ENCODE measurements at regions not wholly inside any gene's neighbourhood (a gene's known extent, or its start where the extent isn't known, plus 50 kb on each side); places are given as distances from the start of the nearest gene placed in this dataset.
"Not testable (repeated sequence)": the region's sequence is repeated elsewhere in the genome, so short reads cannot be mapped to it uniquely, and the experiment has no call there.

DNA sequence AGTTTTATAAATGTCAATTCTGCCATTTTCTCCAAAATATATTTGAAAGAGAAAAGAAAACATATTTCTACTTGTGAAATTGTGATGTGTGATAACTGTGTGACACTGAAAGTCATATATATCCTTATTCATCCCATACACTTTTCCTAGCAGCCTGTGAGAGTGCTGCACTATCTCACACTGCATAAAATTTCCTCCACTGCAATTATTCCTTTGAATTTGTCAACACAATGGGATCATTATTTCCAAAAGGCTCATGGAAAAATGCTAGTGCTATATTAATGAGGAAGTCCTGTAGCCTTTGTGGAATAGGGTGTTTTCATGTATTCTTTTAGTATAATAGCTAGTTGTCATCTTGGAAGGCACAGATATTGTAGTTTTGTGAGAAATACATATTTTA, 504.1 kb downstream of the RPL10L start:
- no peaks in the 10 kb centered on the region for H3K9me3 ChIP-seq (ENCODE audit: control insufficient read depth, low read length)
- H3K4me3 ChIP-seq (ENCODE audit: insufficient read depth, low read depth, low read length), result no peak overlapping the region
- no peak overlapping the region for H3K27ac ChIP-seq (ENCODE audit: insufficient read depth, low read depth, low read length, poor library complexity, severe bottlenecking)
- no peaks in the 10 kb centered on the region for H3K27me3 ChIP-seq (ENCODE audit: control insufficient read depth, insufficient read depth, low read length, poor library complexity, severe bottlenecking)
- no peaks in the 10 kb centered on the region for H3K36me3 ChIP-seq (ENCODE audit: control insufficient read depth, insufficient read depth, low read length)
- no peaks in the 10 kb centered on the region for H3K4me1 ChIP-seq (ENCODE audit: control insufficient read depth, insufficient read depth, low read length)

DNA sequence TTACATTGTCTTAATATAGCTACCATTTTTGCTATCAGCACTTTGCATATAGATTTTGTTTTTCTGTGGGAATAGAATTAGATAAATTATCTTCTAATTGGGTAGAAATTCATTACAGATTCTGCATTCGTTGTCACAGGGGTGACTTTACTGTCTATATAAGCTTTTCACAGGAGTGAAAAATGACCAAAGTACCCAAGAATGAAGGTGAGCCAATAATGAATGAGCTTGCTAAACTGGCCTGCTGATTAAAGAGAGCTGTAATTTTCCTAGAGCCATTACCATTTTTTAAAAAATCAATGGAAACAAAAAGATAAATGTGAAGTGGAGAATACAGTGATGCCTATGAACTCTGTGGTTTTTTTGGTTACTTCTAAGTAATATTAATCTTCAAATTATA, 504.6 kb downstream of the RPL10L start:
- Histone ChIP-seq H3K4me3 (ENCODE audit: insufficient read depth, low read depth, low read length) (no peak overlapping the region), H3K36me3 (ENCODE audit: control insufficient read depth, insufficient read depth, low read length) (no peaks in the 10 kb centered on the region), H3K27ac (ENCODE audit: insufficient read depth, low read depth, low read length, poor library complexity, severe bottlenecking) (no peak overlapping the region), H3K4me1 (ENCODE audit: control insufficient read depth, insufficient read depth, low read length) (no peaks in the 10 kb centered on the region), H3K27me3 (ENCODE audit: control insufficient read depth, insufficient read depth, low read length, poor library complexity, severe bottlenecking) (no peaks in the 10 kb centered on the region), H3K9me3 (ENCODE audit: control insufficient read depth, low read length) (no peaks in the 10 kb centered on the region)
- WGBS, 2 experiments, result 86 to 87% methylated on average over 1 of the region's 1 CpG

DNA sequence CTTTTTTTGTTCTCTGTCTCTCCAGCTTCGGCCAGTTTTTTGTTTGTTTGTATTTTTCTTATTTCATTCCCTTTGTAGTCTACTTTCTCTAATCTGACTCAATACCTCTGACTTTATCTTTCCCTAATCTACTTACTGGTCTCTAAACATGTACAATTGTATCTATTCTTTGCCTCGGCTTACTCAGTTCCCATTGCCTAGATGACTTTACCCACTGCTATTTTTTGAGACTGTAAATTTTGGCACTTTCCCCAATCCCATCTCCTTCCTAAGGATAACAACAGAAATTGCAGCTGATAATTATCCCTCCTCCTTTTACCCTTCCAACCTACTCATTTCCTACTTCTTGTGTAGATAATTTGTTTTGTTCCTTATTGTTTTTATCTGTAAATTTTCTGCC, 511.1 kb downstream of the RPL10L start:
- H3K9me3 ChIP-seq (ENCODE audit: control insufficient read depth, low read length), result no peaks in the 10 kb centered on the region
- no peak overlapping the region for H3K4me3 ChIP-seq (ENCODE audit: insufficient read depth, low read depth, low read length)
- H3K27me3 ChIP-seq (ENCODE audit: control insufficient read depth, insufficient read depth, low read length, poor library complexity, severe bottlenecking), result no peaks in the 10 kb centered on the region
- 69 to 96% methylated on average over 1 to 2 of the region's 2 CpGs for WGBS, 2 experiments
- H3K27ac ChIP-seq (ENCODE audit: insufficient read depth, low read depth, low read length, poor library complexity, severe bottlenecking), result no peak overlapping the region
- peaks cover 2% of the 10 kb centered on the region for H3K4me1 ChIP-seq (ENCODE audit: control insufficient read depth, insufficient read depth, low read length)
- no peaks in the 10 kb centered on the region for H3K36me3 ChIP-seq (ENCODE audit: control insufficient read depth, insufficient read depth, low read length)

DNA sequence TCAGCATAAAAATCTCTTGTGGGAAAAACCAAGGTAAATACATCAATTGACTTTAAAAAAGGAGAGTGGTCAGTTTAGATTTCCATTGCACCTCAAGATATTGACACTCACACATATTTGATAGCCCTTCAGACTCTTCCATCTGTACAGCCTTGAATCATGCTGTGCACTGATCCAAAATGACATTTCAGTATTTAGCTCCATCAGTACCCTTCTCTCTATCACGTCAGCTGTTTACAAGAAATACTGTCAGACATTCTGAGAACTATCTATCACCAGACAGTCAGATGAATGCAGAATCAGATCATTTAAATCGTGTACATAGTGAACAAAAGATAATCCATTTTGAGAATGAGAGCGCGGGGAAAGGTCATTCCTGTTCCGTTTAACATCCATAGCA, 511.9 kb downstream of the RPL10L start:
- 90 to 99% methylated on average over 4 of the region's 5 CpGs for WGBS, 2 experiments
- H3K9me3 ChIP-seq (ENCODE audit: control insufficient read depth, low read length), result no peaks in the 10 kb centered on the region
- no peak overlapping the region for H3K4me3 ChIP-seq (ENCODE audit: insufficient read depth, low read depth, low read length)

DNA sequence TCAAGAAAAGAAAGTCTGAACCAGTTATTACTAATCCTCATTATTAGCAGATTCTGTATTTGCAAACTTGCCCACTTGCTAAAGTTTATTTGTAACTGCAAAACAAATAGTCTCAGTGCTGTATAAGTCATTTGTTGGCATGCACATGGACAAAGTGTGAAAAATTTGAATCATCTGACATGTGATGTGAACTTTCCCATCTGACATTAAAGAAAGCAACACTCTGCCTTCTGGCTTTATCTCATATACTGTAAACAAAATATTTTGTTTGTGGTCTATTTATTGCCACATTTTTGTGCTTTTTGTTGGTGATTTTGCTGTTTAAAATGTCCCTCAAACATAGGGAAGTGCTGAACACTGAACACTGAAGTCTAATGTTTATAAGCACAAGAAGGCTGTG, 513.8 kb downstream of the RPL10L start:
- no peak overlapping the region for H3K4me3 ChIP-seq (ENCODE audit: insufficient read depth, low read depth, low read length)
- no peaks in the 10 kb centered on the region for H3K36me3 ChIP-seq (ENCODE audit: control insufficient read depth, insufficient read depth, low read length)
- H3K27me3 ChIP-seq (ENCODE audit: control insufficient read depth, insufficient read depth, low read length, poor library complexity, severe bottlenecking), result no peaks in the 10 kb centered on the region
- H3K9me3 ChIP-seq (ENCODE audit: control insufficient read depth, low read length), result no peaks in the 10 kb centered on the region
- no peak overlapping the region for H3K27ac ChIP-seq (ENCODE audit: insufficient read depth, low read depth, low read length, poor library complexity, severe bottlenecking)
- H3K4me1 ChIP-seq (ENCODE audit: control insufficient read depth, insufficient read depth, low read length), result peaks cover 2% of the 10 kb centered on the region

More for the DNA sequence above, 511.9 kb downstream of the RPL10L start:
- no peaks in the 10 kb centered on the region for H3K36me3 ChIP-seq (ENCODE audit: control insufficient read depth, insufficient read depth, low read length)
- no peaks in the 10 kb centered on the region for H3K27me3 ChIP-seq (ENCODE audit: control insufficient read depth, insufficient read depth, low read length, poor library complexity, severe bottlenecking)
- no peak overlapping the region for H3K27ac ChIP-seq (ENCODE audit: insufficient read depth, low read depth, low read length, poor library complexity, severe bottlenecking)
- H3K4me1 ChIP-seq (ENCODE audit: control insufficient read depth, insufficient read depth, low read length), result peaks cover 2% of the 10 kb centered on the region

DNA sequence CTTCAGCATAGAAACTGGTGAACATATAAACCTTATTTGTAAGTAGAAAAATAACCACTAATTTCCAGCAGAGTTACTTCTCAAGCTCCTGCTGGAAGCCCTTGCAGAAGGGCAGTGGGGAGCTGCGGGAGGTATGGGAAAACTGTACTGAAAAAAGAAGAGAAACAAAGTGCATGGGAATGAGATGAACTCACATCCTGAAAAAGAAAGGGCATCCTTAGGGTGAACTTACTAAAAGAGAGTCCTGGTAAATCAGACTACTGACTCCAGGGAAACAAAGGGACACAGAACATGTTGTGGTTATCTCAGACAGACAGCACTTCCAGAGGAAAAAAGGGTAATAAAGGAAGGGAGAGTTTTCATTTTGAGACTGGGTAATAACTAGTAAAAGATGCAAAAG, 515.1 kb downstream of the RPL10L start:
- no peaks in the 10 kb centered on the region for H3K9me3 ChIP-seq (ENCODE audit: control insufficient read depth, low read length)
- H3K4me1 ChIP-seq (ENCODE audit: control insufficient read depth, insufficient read depth, low read length), result peaks cover 2% of the 10 kb centered on the region
- no peak overlapping the region for H3K27ac ChIP-seq (ENCODE audit: insufficient read depth, low read depth, low read length, poor library complexity, severe bottlenecking)
- no peaks in the 10 kb centered on the region for H3K27me3 ChIP-seq (ENCODE audit: control insufficient read depth, insufficient read depth, low read length, poor library complexity, severe bottlenecking)
- WGBS, 2 experiments, result 87 to 93% methylated on average over 1 of the region's 1 CpG
- H3K36me3 ChIP-seq (ENCODE audit: control insufficient read depth, insufficient read depth, low read length), result no peaks in the 10 kb centered on the region
- no peak overlapping the region for H3K4me3 ChIP-seq (ENCODE audit: insufficient read depth, low read depth, low read length)

DNA sequence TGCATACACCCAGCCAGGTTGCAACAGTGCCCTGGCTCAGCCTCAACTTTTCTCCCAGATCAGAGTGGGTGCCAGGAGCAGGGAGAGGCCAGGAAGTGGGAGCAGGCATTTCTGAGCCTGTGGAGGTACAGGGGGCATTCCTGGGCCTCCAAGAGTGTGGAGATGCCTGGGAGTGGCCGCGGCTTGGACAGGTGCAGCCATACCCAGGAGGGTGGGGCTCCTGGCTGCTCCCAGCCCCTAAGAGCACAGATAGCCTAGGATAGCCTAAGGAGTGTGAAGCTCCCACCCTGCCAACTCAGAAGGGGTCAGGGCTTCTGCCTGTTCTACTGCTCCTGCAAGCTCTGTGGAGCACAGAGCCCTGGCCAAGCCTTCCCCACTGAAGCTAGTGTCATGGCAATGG, 543.4 kb downstream of the RPL10L start:
- Histone ChIP-seq H3K9me3 (ENCODE audit: control insufficient read depth, low read length) (peaks cover 6% of the 10 kb centered on the region), H3K27me3 (ENCODE audit: control insufficient read depth, insufficient read depth, low read length, poor library complexity, severe bottlenecking) (no peaks in the 10 kb centered on the region), H3K4me1 (ENCODE audit: control insufficient read depth, insufficient read depth, low read length) (no peaks in the 10 kb centered on the region), H3K4me3 (ENCODE audit: insufficient read depth, low read depth, low read length) (no peak overlapping the region), H3K36me3 (ENCODE audit: control insufficient read depth, insufficient read depth, low read length) (no peaks in the 10 kb centered on the region), H3K27ac (ENCODE audit: insufficient read depth, low read depth, low read length, poor library complexity, severe bottlenecking) (no peak overlapping the region)
- 91 to 96% methylated on average over 2 of the region's 2 CpGs for WGBS, 2 experiments

DNA sequence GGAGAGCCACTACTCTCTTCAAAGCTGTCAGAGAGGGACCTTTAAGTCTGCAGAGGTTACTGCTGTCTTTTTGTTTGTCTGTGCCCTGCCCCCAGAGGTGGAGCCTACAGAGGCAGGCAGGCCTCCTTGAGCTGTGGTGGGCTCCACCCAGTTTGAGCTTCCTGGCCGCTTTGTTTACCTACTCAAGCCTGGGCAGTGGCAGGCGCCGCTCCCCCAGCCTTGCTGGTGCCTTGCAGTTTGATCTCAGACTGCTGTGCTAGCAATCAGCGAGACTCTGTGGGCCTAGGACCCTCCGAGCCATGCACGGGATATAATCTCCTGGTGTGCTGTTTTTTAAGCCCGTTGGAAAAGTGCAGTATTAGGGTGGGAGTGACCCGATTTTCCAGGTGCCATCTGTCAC, 550.7 kb downstream of the RPL10L start:
- not testable (repeated sequence) for H3K27ac ChIP-seq (ENCODE audit: insufficient read depth, low read depth, low read length, poor library complexity, severe bottlenecking); H3K9me3 ChIP-seq (ENCODE audit: control insufficient read depth, low read length); H3K27me3 ChIP-seq (ENCODE audit: control insufficient read depth, insufficient read depth, low read length, poor library complexity, severe bottlenecking); H3K4me1 ChIP-seq (ENCODE audit: control insufficient read depth, insufficient read depth, low read length); H3K36me3 ChIP-seq (ENCODE audit: control insufficient read depth, insufficient read depth, low read length); H3K4me3 ChIP-seq (ENCODE audit: insufficient read depth, low read depth, low read length)
- 95% methylated on average over 7 to 8 of the region's 8 CpGs for WGBS, 2 experiments

DNA sequence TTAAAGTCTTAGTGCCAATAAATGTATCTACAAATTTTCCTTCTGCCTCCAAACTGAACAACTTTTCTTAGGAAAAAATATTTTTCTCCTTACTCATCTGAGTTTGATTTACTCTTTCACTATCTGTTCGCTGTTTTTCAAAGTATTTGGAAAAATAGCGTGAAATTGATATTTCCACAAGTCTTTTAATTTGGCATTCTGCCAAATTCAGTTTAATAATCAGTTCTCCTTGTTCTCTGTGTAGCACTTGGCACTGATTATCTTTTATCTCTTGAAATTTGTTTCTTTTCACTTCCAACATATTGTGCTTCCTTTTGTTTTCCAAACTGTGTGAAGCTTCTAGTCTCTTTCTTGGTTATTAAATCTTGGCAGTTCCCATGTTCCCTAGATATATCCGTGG, 559.8 kb downstream of the RPL10L start:
- no peaks in the 10 kb centered on the region for H3K27me3 ChIP-seq (ENCODE audit: control insufficient read depth, insufficient read depth, low read length, poor library complexity, severe bottlenecking)
- no peak overlapping the region for H3K4me3 ChIP-seq (ENCODE audit: insufficient read depth, low read depth, low read length)
- no peaks in the 10 kb centered on the region for H3K4me1 ChIP-seq (ENCODE audit: control insufficient read depth, insufficient read depth, low read length)
- no peaks in the 10 kb centered on the region for H3K9me3 ChIP-seq (ENCODE audit: control insufficient read depth, low read length)
- no peak overlapping the region for H3K27ac ChIP-seq (ENCODE audit: insufficient read depth, low read depth, low read length, poor library complexity, severe bottlenecking)
- 93 to 96% methylated on average over 3 of the region's 3 CpGs for WGBS, 2 experiments
- H3K36me3 ChIP-seq (ENCODE audit: control insufficient read depth, insufficient read depth, low read length), result no peaks in the 10 kb centered on the region

DNA sequence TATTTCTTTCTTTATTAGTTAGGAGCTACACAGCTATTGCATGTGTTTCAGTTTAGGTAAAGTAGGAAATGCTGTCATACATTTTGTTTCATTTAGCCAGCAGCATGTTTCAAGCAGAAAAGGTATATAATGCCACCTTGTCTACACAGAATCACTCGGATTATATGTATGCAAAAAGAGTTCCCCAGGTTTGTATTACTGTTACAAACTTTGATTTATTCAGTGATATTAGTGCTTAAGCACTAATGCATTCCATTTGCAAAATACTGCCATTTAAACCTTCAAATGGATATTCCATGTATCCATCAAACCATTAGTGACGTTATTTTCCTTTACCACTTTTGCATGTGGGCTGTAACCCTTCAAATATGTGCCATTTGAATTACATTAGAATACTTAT, 564.0 kb downstream of the RPL10L start:
- H3K36me3 ChIP-seq (ENCODE audit: control insufficient read depth, insufficient read depth, low read length), result no peaks in the 10 kb centered on the region
- whole genome bisulfite sequencing, 2 experiments, result 80 to 92% methylated on average over 1 to 2 of the region's 2 CpGs
- H3K4me3 ChIP-seq (ENCODE audit: insufficient read depth, low read depth, low read length), result no peak overlapping the region
- no peaks in the 10 kb centered on the region for H3K27me3 ChIP-seq (ENCODE audit: control insufficient read depth, insufficient read depth, low read length, poor library complexity, severe bottlenecking)
- no peaks in the 10 kb centered on the region for H3K9me3 ChIP-seq (ENCODE audit: control insufficient read depth, low read length)
- no peaks in the 10 kb centered on the region for H3K4me1 ChIP-seq (ENCODE audit: control insufficient read depth, insufficient read depth, low read length)
- no peak overlapping the region for H3K27ac ChIP-seq (ENCODE audit: insufficient read depth, low read depth, low read length, poor library complexity, severe bottlenecking)

DNA sequence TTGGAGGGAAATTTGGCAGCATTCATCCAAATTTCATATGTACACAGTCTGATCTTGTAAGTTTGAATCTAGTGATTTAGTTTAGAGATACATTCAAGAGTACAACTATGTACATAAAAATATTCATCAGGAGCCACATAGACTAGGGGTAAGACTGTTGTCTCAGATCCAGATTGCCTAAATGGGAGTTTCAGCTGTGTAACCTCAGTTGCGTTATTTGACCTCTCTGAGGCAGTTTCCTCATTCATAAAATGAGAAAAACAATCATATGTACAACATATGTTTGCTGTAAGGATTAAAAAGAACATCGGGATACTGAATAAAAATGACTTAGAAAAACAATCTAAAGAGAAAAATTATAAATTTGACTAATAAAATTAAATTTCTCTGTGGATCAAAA, 577.5 kb downstream of the RPL10L start:
- no peak overlapping the region for H3K27ac ChIP-seq (ENCODE audit: insufficient read depth, low read depth, low read length, poor library complexity, severe bottlenecking)
- no peak overlapping the region for H3K4me3 ChIP-seq (ENCODE audit: insufficient read depth, low read depth, low read length)
- no peaks in the 10 kb centered on the region for H3K9me3 ChIP-seq (ENCODE audit: control insufficient read depth, low read length)
- 100% methylated on average over 1 of the region's 2 CpGs for WGBS, 2 experiments
- no peaks in the 10 kb centered on the region for H3K36me3 ChIP-seq (ENCODE audit: control insufficient read depth, insufficient read depth, low read length)
- no peaks in the 10 kb centered on the region for H3K27me3 ChIP-seq (ENCODE audit: control insufficient read depth, insufficient read depth, low read length, poor library complexity, severe bottlenecking)
- no peaks in the 10 kb centered on the region for H3K4me1 ChIP-seq (ENCODE audit: control insufficient read depth, insufficient read depth, low read length)
